HepG2 (cell line): ENCODE measurements at regions not wholly inside any gene's neighbourhood (a gene's known extent, or its start where the extent isn't known, plus 50 kb on each side); places are given as distances from the start of the nearest gene placed in this dataset.

Experiments used
- ATAC-seq: fragments of 200-7000 bp; cut with Tn5 transposase; 3 replicates; pipeline ENCODE4 v1.9.1; 2020; ENCODE audit warnings: mild to moderate bottlenecking, moderate library complexity
- BruUV-seq: library from RNA; stranded (reverse); fragments of 400-500 nt; replicated peaks from 2 replicates; lab custom pipeline; 2021; lab: Mats Ljungman, UMichigan
- CTCF ChIA-PET: fragments of 300-600 bp; formaldehyde crosslinking; extraction: SDS; loops from one replicate; lab custom pipeline; 2021; ENCODE audit warnings: low total read pairs, inconsistent platforms, low intra/inter-chr PET ratio; lab: Yijun Ruan, JAX
- POLR2A ChIA-PET: fragments of 350-600 bp; sonication (Branson Sonifier 250); formaldehyde crosslinking; loops from one replicate; lab custom pipeline; 2020; ENCODE audit warnings: antibody characterized with exemption, inconsistent platforms; lab: Yijun Ruan, JAX
- DNase-seq: peaks from one replicate; pipeline ENCODE4 v3.0.0-alpha.2; 2015; ENCODE audit warnings: low spot score
- FAIRE-seq: peaks from 3 replicates; lab custom pipeline; 2011; peaks lifted over from hg19 to GRCh38; lab: Jason Lieb, UNC
- H2AFZ ChIP-seq: one replicate; pipeline ENCODE4 v1.6.1; 2011; ENCODE audit warnings: low read length, inconsistent platforms
- H3K27ac ChIP-seq: fragments of 300-600 bp; 3 replicates; pipeline ENCODE4 v1.8.0; 2011; ENCODE audit warnings: mixed run types, mild to moderate bottlenecking, mixed read lengths, low read length, inconsistent platforms; ENCODE audit not compliant: insufficient read depth; ENCODE audit errors: extremely low read length
- H3K27me3 ChIP-seq, 2 experiments: fragments of 200-600 bp in 1 of 2; 2 replicates in 1 of 2; 3 replicates in 1 of 2; pipeline versions ENCODE4 v1.6.0 to v1.8.0; 2011; ENCODE audit warnings: low read length in 2 of 2, mild to moderate bottlenecking in 2 of 2, moderate library complexity in 2 of 2, inconsistent platforms in 1 of 2; ENCODE audit not compliant: insufficient read depth in 2 of 2, control insufficient read depth in 1 of 2
- H3K36me3 ChIP-seq, 2 experiments: fragments of 200-600 bp in 1 of 2; replicated peaks in 1 of 2; 2 replicates in 1 of 2; 3 replicates in 1 of 2; pipeline versions ENCODE4 v1.5.1 to v1.8.0; 2011; ENCODE audit warnings: low read length in 2 of 2, inconsistent platforms in 1 of 2; ENCODE audit not compliant: insufficient read depth in 2 of 2, control insufficient read depth in 1 of 2
- H3K4me1 ChIP-seq: 2 replicates; pipeline ENCODE4 v1.5.1; 2012; ENCODE audit warnings: low read length, inconsistent platforms; ENCODE audit not compliant: insufficient read depth
- H3K4me2 ChIP-seq: 2 replicates; pipeline ENCODE4 v1.6.0; 2011; ENCODE audit warnings: low read depth, low read length, inconsistent platforms
- H3K4me3 ChIP-seq, 3 experiments: fragments of 200-600 bp in 1 of 3; sonication (generic), shearing (Covaris generic) in 1 of 3; replicated peaks in 1 of 3; 2 replicates each; pipeline ENCODE4 v1.5.1; 2011 to 2016; ENCODE audit warnings: low read length in 3 of 3, inconsistent platforms in 2 of 3, low read depth in 2 of 3, mild to moderate bottlenecking in 2 of 3, control low read depth in 1 of 3, mixed read lengths in 1 of 3; ENCODE audit not compliant: insufficient read depth in 1 of 3
- H3K79me2 ChIP-seq: one replicate; pipeline ENCODE4 v1.6.1; 2011; ENCODE audit warnings: low read length, inconsistent platforms; ENCODE audit not compliant: insufficient read depth
- H3K9ac ChIP-seq: 2 replicates; pipeline ENCODE4 v1.6.0; 2011; ENCODE audit warnings: mild to moderate bottlenecking, low read depth, low read length, inconsistent platforms; ENCODE audit not compliant: insufficient read depth
- H3K9me3 ChIP-seq: 2 replicates; pipeline ENCODE4 v1.5.1; 2012; ENCODE audit warnings: mild to moderate bottlenecking, low read length
- H4K20me1 ChIP-seq: 2 replicates; pipeline ENCODE4 v1.6.0; 2011; ENCODE audit warnings: inconsistent platforms, mild to moderate bottlenecking, low read length, moderate library complexity; ENCODE audit not compliant: insufficient read depth
- ATF4 ChIP-seq, 2 experiments: fragments of 450-650 bp in 1 of 2; sonication (generic) in 1 of 2; formaldehyde crosslinking; IDR thresholded peaks; 2 replicates each; pipeline versions ENCODE4 v1.5.0 to v1.8.0; 2020 to 2022; ENCODE audit warnings: mild to moderate bottlenecking in 1 of 2, missing genetic modification reagents in 1 of 2
- ATRX ChIP-seq: sonication (generic); formaldehyde crosslinking; IDR thresholded peaks from 2 replicates; pipeline ENCODE4 v1.4.0; 2020; ENCODE audit warnings: missing genetic modification reagents, borderline replicate concordance
- HNF4A ChIP-seq: sonication (generic); formaldehyde crosslinking; IDR thresholded peaks from 2 replicates; pipeline ENCODE4 v1.4.0; 2020; ENCODE audit warnings: missing genetic modification reagents
- MYNN ChIP-seq: sonication (generic); formaldehyde crosslinking; IDR thresholded peaks from 2 replicates; pipeline ENCODE4 v1.4.0; 2020; ENCODE audit warnings: mild to moderate bottlenecking, low read depth, missing genetic modification reagents
- RERE ChIP-seq: IDR thresholded peaks from 2 replicates; pipeline ENCODE4 v1.6.1; 2016; ENCODE audit warnings: low read depth, missing genetic modification reagents, missing compliant biosample characterization
- SP140L ChIP-seq: sonication (generic); formaldehyde crosslinking; IDR thresholded peaks from 2 replicates; pipeline ENCODE4 v1.4.0; 2020; ENCODE audit warnings: missing genetic modification reagents, borderline replicate concordance
- TBX2 ChIP-seq: sonication (generic); formaldehyde crosslinking; IDR thresholded peaks from 2 replicates; pipeline ENCODE4 v1.5.0; 2020; ENCODE audit warnings: missing genetic modification reagents, mild to moderate bottlenecking, borderline replicate concordance
- ZBTB7A ChIP-seq: sonication (generic); formaldehyde crosslinking; IDR thresholded peaks from 2 replicates; pipeline ENCODE4 v1.8.0; 2022; ENCODE audit warnings: mild to moderate bottlenecking, missing genetic modification reagents
- ZFP41 ChIP-seq: sonication (generic); formaldehyde crosslinking; IDR thresholded peaks from 2 replicates; pipeline ENCODE4 v1.4.0; 2020; ENCODE audit warnings: mild to moderate bottlenecking, missing genetic modification reagents, borderline replicate concordance
- ZNF101 ChIP-seq: sonication (generic); formaldehyde crosslinking; IDR thresholded peaks from 2 replicates; pipeline ENCODE4 v1.4.0; 2020; ENCODE audit warnings: mild to moderate bottlenecking, low read depth, missing genetic modification reagents, borderline replicate concordance
- ZNF207 ChIP-seq: fragments of 450-650 bp; IDR thresholded peaks from 2 replicates; pipeline ENCODE4 v1.6.1; 2016; ENCODE audit warnings: antibody characterized with exemption, borderline replicate concordance
- ZNF296 ChIP-seq: sonication (generic); formaldehyde crosslinking; conservative IDR thresholded peaks from 2 replicates; pipeline ENCODE4 v1.5.0; 2020; ENCODE audit warnings: mild to moderate bottlenecking, missing genetic modification reagents
- ZNF329 ChIP-seq: sonication (generic); formaldehyde crosslinking; IDR thresholded peaks from 2 replicates; pipeline ENCODE4 v1.9.0; 2021; ENCODE audit warnings: low read depth, mild to moderate bottlenecking, missing genetic modification reagents
- ZNF530 ChIP-seq: sonication (generic); formaldehyde crosslinking; IDR thresholded peaks from 2 replicates; pipeline ENCODE4 v1.5.0; 2020; ENCODE audit warnings: low read depth, mild to moderate bottlenecking, missing genetic modification reagents
- ZNF550 ChIP-seq: sonication (generic); formaldehyde crosslinking; IDR thresholded peaks from 2 replicates; pipeline ENCODE4 v1.4.0; 2020; ENCODE audit warnings: mild to moderate bottlenecking, missing genetic modification reagents, borderline replicate concordance
- ZNF639 ChIP-seq: conservative IDR thresholded peaks from 2 replicates; pipeline ENCODE4 v1.6.1; 2018; ENCODE audit warnings: missing genetic modification reagents
- ZNF7 ChIP-seq: IDR thresholded peaks from 2 replicates; pipeline ENCODE4 v1.6.1; 2016; ENCODE audit warnings: missing biosample characterization, missing genetic modification reagents
- ZNF737 ChIP-seq: sonication (generic); formaldehyde crosslinking; IDR thresholded peaks from 2 replicates; pipeline ENCODE4 v1.5.0; 2020; ENCODE audit warnings: missing genetic modification reagents, mild to moderate bottlenecking, borderline replicate concordance
- WGBS: methylation state at CpG from one replicate; pipeline ENCODE4 v1.1.6; 2017; ENCODE audit warnings: low lambda C conversion rate; 5-methylcytosine and 5-hydroxymethylcytosine counted together
- in situ Hi-C: cut with HindIII; loops from 2 replicates; pipeline ENCODE4 v1.10.0; 2017; ENCODE audit warnings: low pct_unique_long_range_greater_than_20kb; ENCODE audit not compliant: extremely low pct_ligation_motif_present
- intact Hi-C: fragments of 100-400 bp; cut with micrococcal nuclease; formaldehyde crosslinking; loops from one replicate; pipeline ENCODE4 v1.10.0; 2022; ENCODE audit not compliant: unreplicated experiment

GRCh38 chr3:117548600-117548999, 839.0 kb downstream of the TUSC7 start:
- no peak overlapping the region for H3K27ac ChIP-seq
- ChIA-PET POLR2A (no interaction called here), CTCF (no interaction called here)
- no TSS peak for BruUV-seq
- intact Hi-C loops, result no loop called here
- no peaks in the 10 kb centered on the region for H4K20me1 ChIP-seq
- H3K79me2 ChIP-seq, result no peaks in the 10 kb centered on the region
- H3K9me3 ChIP-seq, result no peaks in the 10 kb centered on the region
- H2AFZ ChIP-seq, result no peak overlapping the region
- H3K36me3 ChIP-seq, result no peaks in the 10 kb centered on the region
- 0% methylated on average over 3 of the region's 3 CpGs for WGBS
- no peak overlapping the region for H3K4me2 ChIP-seq
- no peak for ATAC-seq
- in situ Hi-C loops, result no loop called here
- no peak for DNase-seq
- no peaks in the 10 kb centered on the region for H3K4me1 ChIP-seq
- FAIRE-seq, result no peak
- H3K27me3 ChIP-seq, result no peaks in the 10 kb centered on the region
- H3K4me3 ChIP-seq, result no peak overlapping the region
- no peak overlapping the region for H3K9ac ChIP-seq
- TF ChIP-seq ZNF737 (CRISPR knock-in tag) (no peak), TBX2 (CRISPR knock-in tag) (no peak), ATF4 (CRISPR knock-in tag; IDR thresholded peaks at IDR 0.05) (no peak), RERE (CRISPR knock-in tag) (no peak), ZFP41 (CRISPR knock-in tag) (no peak), ZNF530 (CRISPR knock-in tag) (no peak), ZNF639 (no peak), ZNF101 (CRISPR knock-in tag) (no peak), HNF4A (CRISPR knock-in tag) (no peak), ZNF296 (CRISPR knock-in tag) (no peak), ATRX (CRISPR knock-in tag) (no peak), SP140L (CRISPR knock-in tag) (no peak), ZBTB7A (CRISPR knock-in tag) (no peak), ZNF550 (CRISPR knock-in tag) (no peak), ZNF329 (CRISPR knock-in tag) (no peak), MYNN (CRISPR knock-in tag) (no peak), ZNF207 (no peak), ZNF7 (CRISPR knock-in tag) (no peak)
